Hepatocyte (in vitro differentiated cells): ENCODE measurements at regions not wholly inside any gene's neighbourhood (a gene's known extent, or its start where the extent isn't known, plus 50 kb on each side); places are given as distances from the start of the nearest gene placed in this dataset.

Source experiments
- DNase-seq: peaks from one replicate; pipeline ENCODE4 v3.0.0-alpha.2; 2016; ENCODE audit warnings: low spot score
- H2AFZ ChIP-seq: fragments of 200-600 bp; sonication (generic); 2 replicates; pipeline ENCODE4 v1.6.0; 2016; ENCODE audit warnings: antibody characterized with exemption, mild to moderate bottlenecking
- H3K27ac ChIP-seq: fragments of 200-600 bp; sonication (generic); 2 replicates; pipeline ENCODE4 v1.5.1; 2016; ENCODE audit warnings: mild to moderate bottlenecking
- H3K27me3 ChIP-seq: fragments of 200-600 bp; sonication (generic); 2 replicates; pipeline ENCODE4 v1.6.1; 2016
- H3K36me3 ChIP-seq: fragments of 200-600 bp; sonication (generic); replicated peaks from 2 replicates; pipeline ENCODE4 v1.5.1; 2016; ENCODE audit warnings: low read depth; ENCODE audit not compliant: insufficient read depth
- H3K4me1 ChIP-seq: fragments of 200-600 bp; sonication (generic); 2 replicates; pipeline ENCODE4 v1.5.1; 2016; ENCODE audit warnings: mild to moderate bottlenecking, moderate library complexity; ENCODE audit not compliant: insufficient read depth
- H3K4me2 ChIP-seq: fragments of 200-600 bp; sonication (generic); 2 replicates; pipeline ENCODE4 v1.6.0; 2016
- H3K4me3 ChIP-seq: fragments of 200-600 bp; sonication (generic); 2 replicates; pipeline ENCODE4 v1.5.1; 2016; ENCODE audit warnings: mild to moderate bottlenecking
- H3K79me2 ChIP-seq: fragments of 200-600 bp; sonication (generic); 2 replicates; pipeline ENCODE4 v1.6.0; 2017; ENCODE audit warnings: mild to moderate bottlenecking
- H3K9me2 ChIP-seq: fragments of 200-600 bp; sonication (generic); replicated peaks from 2 replicates; pipeline ENCODE4 v1.6.0; 2017; ENCODE audit warnings: mild to moderate bottlenecking; ENCODE audit not compliant: insufficient read depth
- H3K9me3 ChIP-seq: fragments of 200-600 bp; sonication (generic); 2 replicates; pipeline ENCODE4 v1.5.1; 2016; ENCODE audit warnings: low read depth, mild to moderate bottlenecking
- H4K20me1 ChIP-seq: fragments of 200-600 bp; sonication (generic); 2 replicates; pipeline ENCODE4 v1.6.0; 2016; ENCODE audit warnings: mild to moderate bottlenecking; ENCODE audit not compliant: insufficient read depth, poor library complexity, severe bottlenecking
- EZH2 ChIP-seq: fragments of 200-600 bp; sonication (generic); IDR thresholded peaks from 2 replicates; pipeline ENCODE4 v1.6.1; 2016; ENCODE audit warnings: antibody characterized with exemption, mild to moderate bottlenecking, borderline replicate concordance
- EZH2phosphoT487 ChIP-seq: fragments of 200-600 bp; sonication (generic); IDR thresholded peaks from one replicate; pipeline ENCODE4 v1.6.1; 2018; ENCODE audit warnings: antibody characterized with exemption, mild to moderate bottlenecking, low read depth, moderate library complexity; ENCODE audit not compliant: unreplicated experiment, severe bottlenecking
- WGBS: methylation state at CpG from one replicate; pipeline ENCODE4 v1.1.6; 2016; ENCODE audit warnings: low lambda C conversion rate; ENCODE audit errors: missing lambda C conversion rate; 5-methylcytosine and 5-hydroxymethylcytosine counted together
- TF ChIP-seq, protein P1 (sequence below): fragments of 200-600 bp; sonication (generic); IDR thresholded peaks from 2 replicates; pipeline ENCODE4 v1.5.1; 2016; ENCODE audit warnings: antibody characterized with exemption, mild to moderate bottlenecking; ENCODE audit not compliant: poor library complexity

DNA sequence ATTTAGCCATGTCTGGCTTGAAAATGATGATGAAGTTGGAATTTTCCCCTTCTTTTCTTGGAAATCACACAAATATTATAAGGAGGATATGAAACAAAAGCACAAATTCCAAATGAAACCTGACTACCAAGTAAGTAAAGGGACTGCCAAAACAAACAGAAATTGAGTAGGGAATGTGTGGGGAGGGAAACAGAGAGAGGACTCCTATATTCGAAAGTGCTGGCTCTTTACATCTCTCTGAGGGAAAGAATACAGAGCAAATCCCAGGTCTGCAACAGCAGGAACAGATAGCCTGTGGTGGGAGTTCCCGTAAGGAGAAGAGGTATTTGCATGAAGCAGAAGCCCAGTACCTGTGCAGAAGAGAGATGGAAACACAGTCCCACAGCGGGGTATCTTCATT lies 583.7 kb downstream of the EPM2A start:
- Histone ChIP-seq H4K20me1 (no peaks in the 10 kb centered on the region), H3K4me3 (no peak overlapping the region), H3K9me2 (no peaks in the 10 kb centered on the region), H2AFZ (no peak overlapping the region), H3K79me2 (no peaks in the 10 kb centered on the region), H3K4me1 (peaks cover 6% of the 10 kb centered on the region), H3K4me2 (no peak overlapping the region), H3K9me3 (no peaks in the 10 kb centered on the region), H3K27ac (no peak overlapping the region), H3K36me3 (no peaks in the 10 kb centered on the region), H3K27me3 (no peaks in the 10 kb centered on the region)
- no peak for DNase-seq
- no peak for TF ChIP-seq EZH2phosphoT487
- TF ChIP-seq, protein P1, sequence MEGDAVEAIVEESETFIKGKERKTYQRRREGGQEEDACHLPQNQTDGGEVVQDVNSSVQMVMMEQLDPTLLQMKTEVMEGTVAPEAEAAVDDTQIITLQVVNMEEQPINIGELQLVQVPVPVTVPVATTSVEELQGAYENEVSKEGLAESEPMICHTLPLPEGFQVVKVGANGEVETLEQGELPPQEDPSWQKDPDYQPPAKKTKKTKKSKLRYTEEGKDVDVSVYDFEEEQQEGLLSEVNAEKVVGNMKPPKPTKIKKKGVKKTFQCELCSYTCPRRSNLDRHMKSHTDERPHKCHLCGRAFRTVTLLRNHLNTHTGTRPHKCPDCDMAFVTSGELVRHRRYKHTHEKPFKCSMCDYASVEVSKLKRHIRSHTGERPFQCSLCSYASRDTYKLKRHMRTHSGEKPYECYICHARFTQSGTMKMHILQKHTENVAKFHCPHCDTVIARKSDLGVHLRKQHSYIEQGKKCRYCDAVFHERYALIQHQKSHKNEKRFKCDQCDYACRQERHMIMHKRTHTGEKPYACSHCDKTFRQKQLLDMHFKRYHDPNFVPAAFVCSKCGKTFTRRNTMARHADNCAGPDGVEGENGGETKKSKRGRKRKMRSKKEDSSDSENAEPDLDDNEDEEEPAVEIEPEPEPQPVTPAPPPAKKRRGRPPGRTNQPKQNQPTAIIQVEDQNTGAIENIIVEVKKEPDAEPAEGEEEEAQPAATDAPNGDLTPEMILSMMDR = no peak
- WGBS = 81% methylated on average over 3 of the region's 3 CpGs

DNA sequence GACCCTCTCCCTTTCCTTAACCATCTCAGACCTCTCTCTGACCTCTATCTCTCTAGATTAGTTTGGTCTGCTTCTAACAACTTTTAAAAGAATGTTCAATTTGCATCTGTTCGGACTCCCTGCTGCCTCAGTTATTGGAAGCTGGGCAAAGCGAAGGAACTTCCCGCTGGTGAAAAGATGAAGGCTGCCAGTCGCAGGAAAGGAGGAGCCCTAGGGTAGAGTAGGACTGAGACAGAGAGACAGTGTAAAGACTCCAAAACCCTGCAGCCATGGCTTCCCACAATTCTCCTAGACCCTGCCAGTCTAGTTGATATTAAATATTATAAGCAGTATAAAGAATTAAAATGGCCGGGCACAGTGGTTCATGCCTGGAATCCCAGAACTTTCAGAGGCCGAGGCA lies 581.8 kb downstream of the EPM2A start:
- TF ChIP-seq EZH2 (no peak), EZH2phosphoT487 (no peak)
- TF ChIP-seq, protein P1 = no peak
- Histone ChIP-seq H3K4me2 (no peak overlapping the region), H3K36me3 (no peaks in the 10 kb centered on the region), H3K27ac (no peak overlapping the region), H4K20me1 (no peaks in the 10 kb centered on the region), H3K4me1 (no peaks in the 10 kb centered on the region), H3K9me3 (peaks cover 2% of the 10 kb centered on the region), H3K27me3 (no peaks in the 10 kb centered on the region), H3K9me2 (no peaks in the 10 kb centered on the region), H3K79me2 (no peaks in the 10 kb centered on the region), H2AFZ (no peak overlapping the region), H3K4me3 (no peak overlapping the region)
- no peak for DNase-seq
- 88% methylated on average over 6 of the region's 6 CpGs for WGBS

DNA sequence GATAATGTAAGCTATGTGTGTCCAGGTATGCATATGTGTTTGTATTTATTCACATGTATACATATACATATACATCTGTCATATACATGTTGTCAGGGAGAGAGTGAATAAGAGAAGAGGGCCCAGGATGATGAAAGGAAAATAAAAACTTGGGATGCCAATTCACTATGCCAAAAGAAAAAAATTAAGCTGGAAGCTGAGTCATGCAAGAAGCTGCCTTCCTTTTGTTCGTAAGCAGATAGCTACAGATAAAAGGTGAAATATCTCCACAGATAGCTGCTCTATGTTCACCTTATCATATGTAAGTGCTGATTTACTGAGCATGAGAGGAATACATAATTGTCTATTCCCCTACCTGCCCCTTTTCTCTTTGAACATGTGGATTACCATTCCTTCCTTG lies 579.9 kb downstream of the EPM2A start:
- WGBS = 67% methylated on average over 1 of the region's 1 CpG
- no peaks in the 10 kb centered on the region for H4K20me1 ChIP-seq
- no peaks in the 10 kb centered on the region for H3K9me2 ChIP-seq
- no peak for DNase-seq
- no peaks in the 10 kb centered on the region for H3K4me1 ChIP-seq
- no peak overlapping the region for H3K27ac ChIP-seq
- TF ChIP-seq, protein P1 = no peak
- TF ChIP-seq EZH2 (no peak), EZH2phosphoT487 (no peak)
- H3K9me3 ChIP-seq = peaks cover 11% of the 10 kb centered on the region
- no peaks in the 10 kb centered on the region for H3K79me2 ChIP-seq
- no peaks in the 10 kb centered on the region for H3K27me3 ChIP-seq
- no peak overlapping the region for H3K4me3 ChIP-seq
- H2AFZ ChIP-seq = no peak overlapping the region
- no peak overlapping the region for H3K4me2 ChIP-seq
- no peaks in the 10 kb centered on the region for H3K36me3 ChIP-seq
